Panc1 (cell line): ENCODE measurements at regions not wholly inside any gene's neighbourhood (a gene's known extent, or its start where the extent isn't known, plus 50 kb on each side); places are given as distances from the start of the nearest gene placed in this dataset.
"Not testable (repeated sequence)": the region's sequence is repeated elsewhere in the genome, so short reads cannot be mapped to it uniquely, and the experiment has no call there.

Source experiments
- ATAC-seq: fragments of 200-7000 bp; cut with Tn5 transposase; 2 replicates; pipeline ENCODE4 v1.9.1; 2020; ENCODE audit warnings: mild to moderate bottlenecking, moderate library complexity
- BruUV-seq: library from RNA; stranded (reverse); fragments of 400-500 nt; replicated peaks from 2 replicates; lab custom pipeline; 2021; lab: Mats Ljungman, UMichigan
- CTCF ChIA-PET: fragments of 300-600 bp; sonication (Branson Sonifier 250); formaldehyde crosslinking; loops from one replicate; lab custom pipeline; 2022; ENCODE audit warnings: antibody characterized with exemption; lab: Charles Lee
- POLR2A ChIA-PET: fragments of 300-600 bp; sonication (Branson Sonifier 250); formaldehyde crosslinking; loops from one replicate; lab custom pipeline; 2022; ENCODE audit warnings: antibody characterized with exemption; lab: Charles Lee
- DNase-seq: peaks from one replicate; pipeline ENCODE4 v3.0.0-alpha.2; 2010; ENCODE audit warnings: low read depth, low spot score
- H3K27ac ChIP-seq: 2 replicates; pipeline ENCODE4 v1.5.1; 2011; ENCODE audit warnings: mild to moderate bottlenecking, low read length, inconsistent platforms
- H3K27me3 ChIP-seq: fragments of 200-500 bp; sonication (Bioruptor generic); 2 replicates; pipeline ENCODE4 v1.6.0; 2014; ENCODE audit warnings: low read length, inconsistent platforms; ENCODE audit not compliant: control insufficient read depth, insufficient read depth
- H3K36me3 ChIP-seq: fragments of 200-500 bp; sonication (Bioruptor generic); 2 replicates; pipeline ENCODE4 v1.5.1; 2014; ENCODE audit warnings: inconsistent platforms, mild to moderate bottlenecking, low read length, moderate library complexity; ENCODE audit not compliant: control insufficient read depth, insufficient read depth
- H3K4me1 ChIP-seq: 2 replicates; pipeline ENCODE4 v1.5.1; 2011; ENCODE audit warnings: inconsistent platforms, mild to moderate bottlenecking, low read length, moderate library complexity; ENCODE audit not compliant: control insufficient read depth, insufficient read depth
- H3K4me3 ChIP-seq, 2 experiments: 2 replicates each; pipeline ENCODE4 v1.5.1; 2011 to 2012; ENCODE audit warnings: low read depth in 2 of 2, low read length in 2 of 2, mild to moderate bottlenecking in 2 of 2, inconsistent platforms in 1 of 2, moderate library complexity in 1 of 2
- H3K9me3 ChIP-seq: fragments of 200-500 bp; sonication (Bioruptor generic); 2 replicates; pipeline ENCODE4 v1.5.1; 2014; ENCODE audit warnings: low read depth, mild to moderate bottlenecking, inconsistent platforms, low read length, moderate library complexity; ENCODE audit not compliant: control insufficient read depth, insufficient read depth
- in situ Hi-C: cut with HindIII; loops from 2 replicates; pipeline ENCODE4 v1.10.0; 2016; ENCODE audit warnings: low sequenced_read_pairs, low pct_unique_long_range_greater_than_20kb
- intact Hi-C: fragments of 100-400 bp; cut with micrococcal nuclease; formaldehyde crosslinking; loops from one replicate; pipeline ENCODE4 v1.10.0; 2022; ENCODE audit not compliant: unreplicated experiment

DNA sequence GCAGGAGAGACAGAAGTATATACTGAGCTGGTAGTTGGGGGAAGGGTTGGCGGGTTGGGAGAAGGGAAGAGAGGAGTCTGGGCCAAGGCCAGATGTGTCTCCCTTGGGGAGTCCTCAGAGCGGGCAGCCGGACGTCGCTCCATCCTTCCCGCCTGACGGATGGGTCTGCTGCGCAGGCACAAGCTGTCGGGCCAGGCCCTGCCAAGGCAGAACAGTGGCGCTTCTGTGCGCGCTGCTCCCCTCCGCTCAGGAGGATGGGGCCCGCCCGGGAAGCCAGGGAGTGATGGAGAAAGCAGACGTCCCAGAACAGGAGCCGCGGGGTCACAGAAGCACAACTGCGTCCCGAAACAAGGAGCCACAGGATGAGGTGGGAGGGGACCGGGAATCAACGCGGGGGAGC lies 449.9 kb downstream of the CNTNAP3B start:
- BruUV-seq, H3K27ac ChIP-seq, POLR2A ChIA-PET, H3K4me1 ChIP-seq, H3K27me3 ChIP-seq, CTCF ChIA-PET, intact Hi-C loops, H3K4me3 ChIP-seq, ATAC-seq, H3K36me3 ChIP-seq, H3K9me3 ChIP-seq, in situ Hi-C loops, DNase-seq: not testable (repeated sequence)

DNA sequence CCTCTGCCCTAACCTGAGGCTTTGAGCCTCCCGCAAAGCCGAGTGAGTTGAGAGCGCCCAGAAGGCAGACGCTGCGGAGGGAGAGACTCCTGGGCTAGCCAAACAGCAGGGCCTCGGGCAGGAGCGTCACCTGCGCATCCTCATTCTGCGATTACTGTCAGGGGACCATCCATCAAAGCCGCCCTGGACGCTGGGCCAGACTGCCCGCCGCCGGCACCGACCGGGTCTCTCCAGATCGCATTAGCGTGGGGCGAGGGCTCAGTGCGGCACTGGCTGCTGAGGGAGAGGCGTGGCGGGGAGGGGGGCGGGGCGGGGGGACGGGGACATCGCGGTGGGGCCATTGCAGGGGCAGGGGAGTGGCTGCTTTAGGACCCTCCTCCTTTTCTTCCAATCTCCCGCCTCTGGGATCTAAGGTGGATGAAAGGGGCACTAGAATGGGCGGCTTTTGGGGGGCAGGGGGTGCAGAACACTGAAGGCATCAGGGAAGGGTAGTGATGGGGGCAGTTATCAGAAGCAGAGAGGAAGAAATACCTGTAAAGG lies 465.7 kb downstream of the CNTNAP3B start:
- ATAC-seq, H3K4me1 ChIP-seq, in situ Hi-C loops, intact Hi-C loops, H3K9me3 ChIP-seq, DNase-seq, H3K4me3 ChIP-seq, H3K36me3 ChIP-seq, BruUV-seq, POLR2A ChIA-PET, CTCF ChIA-PET, H3K27me3 ChIP-seq, H3K27ac ChIP-seq: not testable (repeated sequence)

DNA sequence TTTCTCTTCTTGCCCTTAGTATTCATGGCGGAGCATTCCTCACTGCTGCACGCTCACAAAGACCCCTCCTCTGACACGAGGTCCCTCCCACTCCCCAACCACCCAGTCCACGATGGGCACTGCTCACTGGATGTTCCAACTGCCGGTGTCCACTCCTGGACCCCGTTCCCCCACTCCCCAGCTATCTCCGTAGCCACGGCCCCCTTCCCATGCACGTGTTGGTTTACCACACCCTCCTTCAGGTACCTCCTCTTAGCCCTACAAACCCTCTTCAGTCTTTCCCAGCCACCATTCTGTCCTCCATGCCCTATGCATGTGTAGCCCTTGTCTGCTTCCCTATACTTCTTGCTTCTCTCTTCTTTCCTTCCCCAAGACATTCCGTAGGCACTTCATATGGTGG lies 469.6 kb upstream of the ZNG1F start:
- H3K36me3 ChIP-seq, H3K27me3 ChIP-seq, CTCF ChIA-PET, DNase-seq, H3K27ac ChIP-seq, intact Hi-C loops, POLR2A ChIA-PET, H3K9me3 ChIP-seq, ATAC-seq, H3K4me1 ChIP-seq, BruUV-seq, H3K4me3 ChIP-seq, in situ Hi-C loops: not testable (repeated sequence)

DNA sequence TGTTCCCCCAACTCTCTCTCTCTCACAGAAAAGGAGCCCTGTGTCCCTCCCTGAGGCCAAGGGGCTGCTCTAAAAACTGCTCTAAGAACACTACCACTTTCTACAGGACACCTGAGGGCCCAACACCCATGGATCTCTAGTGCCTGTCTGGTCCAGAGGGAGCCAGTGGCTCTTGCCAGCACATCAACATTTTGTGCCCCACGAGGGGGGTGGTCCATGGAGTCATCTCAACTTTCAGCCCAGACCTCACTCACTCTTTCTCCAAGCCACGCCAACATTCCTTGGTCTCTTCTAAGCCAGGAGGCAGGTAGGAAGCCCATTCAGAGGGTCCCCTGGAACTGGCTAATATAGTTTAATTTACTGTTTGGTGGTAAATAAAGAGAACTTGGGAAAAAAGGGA lies 469.0 kb upstream of the ZNG1F start:
- H3K4me3 ChIP-seq, POLR2A ChIA-PET, H3K9me3 ChIP-seq, CTCF ChIA-PET, H3K4me1 ChIP-seq, intact Hi-C loops, H3K36me3 ChIP-seq, in situ Hi-C loops, BruUV-seq, H3K27me3 ChIP-seq, DNase-seq, ATAC-seq, H3K27ac ChIP-seq: not testable (repeated sequence)

DNA sequence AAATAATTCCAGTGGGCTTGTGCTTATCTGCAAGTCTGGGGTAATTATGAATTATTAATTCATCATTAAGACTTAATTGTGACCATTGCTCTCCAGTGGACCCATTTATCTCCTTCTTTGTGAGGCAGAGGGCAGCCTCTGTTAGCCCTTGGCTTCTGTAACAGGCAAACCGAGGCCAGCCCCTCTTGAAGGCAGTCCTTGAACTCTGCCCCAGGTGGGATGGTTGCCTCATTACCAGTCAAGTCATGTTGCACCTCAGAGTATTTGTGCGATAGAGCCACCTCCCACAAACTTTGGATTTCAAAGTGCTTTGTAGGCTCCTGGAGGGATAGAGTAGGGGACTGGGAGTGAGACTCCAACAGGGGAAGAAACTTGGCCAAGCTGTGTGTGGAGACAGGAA lies 468.0 kb upstream of the ZNG1F start:
- H3K4me3 ChIP-seq, ATAC-seq, CTCF ChIA-PET, H3K9me3 ChIP-seq, POLR2A ChIA-PET, H3K27ac ChIP-seq, in situ Hi-C loops, H3K36me3 ChIP-seq, H3K4me1 ChIP-seq, H3K27me3 ChIP-seq, BruUV-seq, DNase-seq, intact Hi-C loops: not testable (repeated sequence)

DNA sequence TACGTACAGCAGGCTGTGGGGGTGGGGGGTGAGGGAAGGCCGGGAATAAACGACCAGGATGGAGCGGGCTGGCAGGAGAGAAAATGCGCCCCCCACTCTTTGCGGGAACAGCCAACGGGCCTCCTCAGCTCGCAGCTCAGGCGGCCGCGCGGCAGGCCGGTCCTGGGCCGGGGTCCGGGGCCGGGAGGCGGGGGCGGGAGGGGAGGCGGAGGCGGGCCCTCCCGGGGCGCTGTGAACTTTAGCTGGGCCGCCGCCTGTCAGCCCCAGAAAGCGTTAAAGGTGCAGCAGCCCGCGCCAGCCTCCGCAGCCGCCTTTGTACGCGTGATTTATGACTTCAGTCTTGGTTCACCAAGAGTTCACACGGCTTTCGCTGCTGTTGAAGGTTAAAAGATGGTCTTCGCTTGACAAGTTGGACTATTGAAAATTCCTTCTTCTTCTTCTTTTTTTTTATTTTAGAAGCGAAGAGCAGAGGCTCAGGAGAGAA lies 466.0 kb upstream of the ZNG1F start:
- H3K9me3 ChIP-seq, DNase-seq, CTCF ChIA-PET, in situ Hi-C loops, H3K27ac ChIP-seq, BruUV-seq, H3K4me3 ChIP-seq, H3K4me1 ChIP-seq, H3K27me3 ChIP-seq, ATAC-seq, intact Hi-C loops, POLR2A ChIA-PET, H3K36me3 ChIP-seq: not testable (repeated sequence)

DNA sequence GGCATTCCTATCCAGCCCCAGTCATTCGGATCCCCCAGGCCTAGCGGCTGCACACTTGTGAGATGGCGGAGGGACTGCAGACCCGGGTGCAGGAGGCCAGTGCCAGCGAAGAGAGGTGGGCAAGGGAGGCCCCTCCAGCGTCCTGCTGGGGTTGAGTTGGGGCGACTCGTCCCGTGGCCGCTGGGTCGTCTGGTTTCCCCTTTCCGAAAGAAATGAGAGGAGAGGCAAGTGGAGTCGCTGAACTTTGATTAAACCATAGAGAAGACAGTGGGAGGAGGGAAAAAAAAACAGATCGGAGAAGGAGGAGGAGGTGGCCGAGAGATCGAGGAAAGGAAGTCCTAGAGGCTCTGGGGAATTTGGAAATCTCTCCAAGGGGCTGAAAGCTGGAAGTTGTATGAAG lies 465.2 kb upstream of the ZNG1F start:
- H3K27me3 ChIP-seq, H3K27ac ChIP-seq, in situ Hi-C loops, POLR2A ChIA-PET, intact Hi-C loops, H3K36me3 ChIP-seq, DNase-seq, H3K4me1 ChIP-seq, H3K9me3 ChIP-seq, CTCF ChIA-PET, ATAC-seq, BruUV-seq: not testable (repeated sequence)
- H3K4me3 ChIP-seq, result 0 out of 4 replicates have a peak overlapping the region, but pooled peaks of 1 of the 2 experiments have one; percentile 8
